GM23248 (cell line): ENCODE measurements at regions not wholly inside any gene's neighbourhood (a gene's known extent, or its start where the extent isn't known, plus 50 kb on each side); places are given as distances from the start of the nearest gene placed in this dataset.

Experiments used
- EZH2 ChIP-seq: fragments of 200-600 bp; sonication (generic); IDR thresholded peaks from 2 replicates; pipeline ENCODE4 v1.6.1; 2018; ENCODE audit warnings: antibody characterized with exemption, mild to moderate bottlenecking; ENCODE audit not compliant: insufficient read depth, poor library complexity, severe bottlenecking
- EZH2phosphoT487 ChIP-seq: fragments of 200-600 bp; sonication (generic); IDR thresholded peaks from 2 replicates; pipeline ENCODE4 v1.6.1; 2018; ENCODE audit warnings: antibody characterized with exemption, moderate library complexity, mild to moderate bottlenecking, low read depth; ENCODE audit not compliant: insufficient read depth

- TF ChIP-seq EZH2 = no peak
- no peak for TF ChIP-seq EZH2phosphoT487
Measured at GRCh38 chr3:115357456-115357855, 210.4 kb upstream of the ZBTB20 start.
